ENCODE measurements at regions not wholly inside any gene's neighbourhood (a gene's known extent, or its start where the extent isn't known, plus 50 kb on each side); places are given as distances from the start of the nearest gene placed in this dataset.
A peak's percentile ranks its signal among the peaks of the same experiment; 100 is the strongest.

- TF ChIP-seq POLR2AphosphoS5 (IDR thresholded peaks at IDR 0.05) (no peak), EP300 (IDR thresholded peaks at IDR 0.05) (no peak), POLR2A (IDR thresholded peaks at IDR 0.05) (no peak), CTCF (IDR thresholded peaks at IDR 0.05) (no peak)
- Histone ChIP-seq H3K4me3 (no peak overlapping the region), H3K4me1 (no peaks in the 10 kb centered on the region), H3K9me3 (no peaks in the 10 kb centered on the region), H3K27me3 (no peaks in the 10 kb centered on the region), H3K36me3 (no peaks in the 10 kb centered on the region), H3K27ac (no peak overlapping the region)
- WGBS, result 38% methylated on average over 2 of the region's 2 CpGs
- DNase-seq (ENCODE audit: low spot score in 2 of 2), result no peak
Observed at GRCh38 chr1:99469550-99469971, 176.4 kb upstream of the PALMD start.

- Histone ChIP-seq H3K36me3 (no peaks in the 10 kb centered on the region), H3K4me3 (no peak overlapping the region), H3K27me3 (no peaks in the 10 kb centered on the region), H3K9me3 (no peaks in the 10 kb centered on the region), H3K4me1 (no peaks in the 10 kb centered on the region), H3K27ac (no peak overlapping the region)
- TF ChIP-seq EP300 (IDR thresholded peaks at IDR 0.05) (no peak), POLR2A (IDR thresholded peaks at IDR 0.05) (no peak), CTCF (IDR thresholded peaks at IDR 0.05) (no peak), POLR2AphosphoS5 (IDR thresholded peaks at IDR 0.05) (no peak)
- DNase-seq (ENCODE audit: low spot score in 2 of 2), result no peak
- 91% methylated on average over 4 of the region's 4 CpGs for WGBS
Observed at GRCh38 chr1:99472893-99473292, 173.0 kb upstream of the PALMD start.

GRCh38 chr1:99474350-99474893, 171.5 kb upstream of the PALMD start:
- H3K9me3 ChIP-seq, result no peaks in the 10 kb centered on the region
- no peak for DNase-seq (ENCODE audit: low spot score in 2 of 2)
- no peaks in the 10 kb centered on the region for H3K36me3 ChIP-seq
- no peak overlapping the region for H3K4me3 ChIP-seq
- H3K4me1 ChIP-seq, result no peaks in the 10 kb centered on the region
- TF ChIP-seq POLR2A (IDR thresholded peaks at IDR 0.05) (no peak), POLR2AphosphoS5 (IDR thresholded peaks at IDR 0.05) (no peak), CTCF (IDR thresholded peaks at IDR 0.05) (no peak), EP300 (IDR thresholded peaks at IDR 0.05) (no peak)
- 38% methylated on average over 1 of the region's 1 CpG for whole genome bisulfite sequencing
- H3K27me3 ChIP-seq, result no peaks in the 10 kb centered on the region
- H3K27ac ChIP-seq, result no peak overlapping the region

- H3K27ac ChIP-seq, result no peak overlapping the region
- no peaks in the 10 kb centered on the region for H3K36me3 ChIP-seq
- TF ChIP-seq POLR2A (IDR thresholded peaks at IDR 0.05), result no peak
- no peak for TF ChIP-seq CTCF (IDR thresholded peaks at IDR 0.05)
- TF ChIP-seq EP300 (IDR thresholded peaks at IDR 0.05), result no peak
- TF ChIP-seq POLR2AphosphoS5 (IDR thresholded peaks at IDR 0.05), result no peak
- H3K4me1 ChIP-seq, result no peaks in the 10 kb centered on the region
- no peak overlapping the region for H3K4me3 ChIP-seq
- DNase-seq (ENCODE audit: low spot score in 2 of 2), result no peak
- H3K27me3 ChIP-seq, result no peaks in the 10 kb centered on the region
- H3K9me3 ChIP-seq, result no peaks in the 10 kb centered on the region
- 86% methylated on average over 3 of the region's 3 CpGs for WGBS
Observed at GRCh38 chr1:99476058-99476457, 169.9 kb upstream of the PALMD start.

- H3K9me3 ChIP-seq, result no peaks in the 10 kb centered on the region
- no peaks in the 10 kb centered on the region for H3K4me1 ChIP-seq
- H3K4me3 ChIP-seq, result no peak overlapping the region
- H3K27me3 ChIP-seq, result no peaks in the 10 kb centered on the region
- peak; percentile 56 to 73 for TF ChIP-seq CTCF (IDR thresholded peaks at IDR 0.05)
- no peak for TF ChIP-seq EP300 (IDR thresholded peaks at IDR 0.05)
- no peak overlapping the region for H3K27ac ChIP-seq
- no peak for DNase-seq (ENCODE audit: low spot score in 2 of 2)
- no peaks in the 10 kb centered on the region for H3K36me3 ChIP-seq
Observed at GRCh38 chr1:99481391-99481996, 164.4 kb upstream of the PALMD start.

Measured in suprapubic skin (tissue), 4 donors.